NCI-H526 treated with DMSO at 0.1 percent for 48 hours (cell line): ENCODE measurements at regions not wholly inside any gene's neighbourhood (a gene's known extent, or its start where the extent isn't known, plus 50 kb on each side); places are given as distances from the start of the nearest gene placed in this dataset.

ENCODE experiments used
- DNase-seq: peaks from one replicate; lab custom pipeline; 2025; lab: John Stamatoyannopoulos, UW

- no peak for DNase-seq
These were observed 243.3 kb upstream of the NCKAP5 start for GRCh38 chr2:133811409-133812125.

- DNase-seq = no peak
These were observed 244.8 kb upstream of the NCKAP5 start for GRCh38 chr2:133812826-133813617.

- DNase-seq = no peak
These were observed 246.6 kb upstream of the NCKAP5 start for GRCh38 chr2:133814890-133815289.

- no peak for DNase-seq
These were observed 247.8 kb upstream of the NCKAP5 start for GRCh38 chr2:133816037-133816436.

- no peak for DNase-seq
These were observed 249.7 kb upstream of the NCKAP5 start for GRCh38 chr2:133817680-133818566.

DNA sequence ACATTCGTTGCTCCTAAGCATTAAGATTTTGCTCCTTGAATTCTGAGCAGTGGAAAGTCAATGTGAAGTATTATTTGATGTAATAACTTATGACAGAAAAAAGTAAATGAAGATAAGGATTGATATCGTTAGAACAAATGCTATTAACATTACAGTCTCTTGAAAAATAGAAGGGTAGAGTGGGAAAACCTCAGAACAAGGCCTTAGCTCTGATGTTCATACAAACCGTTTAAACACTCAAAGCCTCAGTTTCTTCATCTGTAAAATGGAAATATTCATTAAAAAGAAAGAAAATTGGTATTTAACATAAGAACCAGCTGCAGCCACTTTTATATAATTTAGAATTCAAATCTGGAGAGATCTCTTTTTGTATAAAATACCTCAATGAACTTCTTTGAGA lies 250.4 kb upstream of the NCKAP5 start:
- DNase-seq = no peak

GRCh38 chr2:133819906-133820305 lies 251.6 kb upstream of the NCKAP5 start:
- no peak for DNase-seq

- DNase-seq = no peak
These were observed 253.0 kb upstream of the NCKAP5 start for GRCh38 chr2:133821107-133821760.

DNA sequence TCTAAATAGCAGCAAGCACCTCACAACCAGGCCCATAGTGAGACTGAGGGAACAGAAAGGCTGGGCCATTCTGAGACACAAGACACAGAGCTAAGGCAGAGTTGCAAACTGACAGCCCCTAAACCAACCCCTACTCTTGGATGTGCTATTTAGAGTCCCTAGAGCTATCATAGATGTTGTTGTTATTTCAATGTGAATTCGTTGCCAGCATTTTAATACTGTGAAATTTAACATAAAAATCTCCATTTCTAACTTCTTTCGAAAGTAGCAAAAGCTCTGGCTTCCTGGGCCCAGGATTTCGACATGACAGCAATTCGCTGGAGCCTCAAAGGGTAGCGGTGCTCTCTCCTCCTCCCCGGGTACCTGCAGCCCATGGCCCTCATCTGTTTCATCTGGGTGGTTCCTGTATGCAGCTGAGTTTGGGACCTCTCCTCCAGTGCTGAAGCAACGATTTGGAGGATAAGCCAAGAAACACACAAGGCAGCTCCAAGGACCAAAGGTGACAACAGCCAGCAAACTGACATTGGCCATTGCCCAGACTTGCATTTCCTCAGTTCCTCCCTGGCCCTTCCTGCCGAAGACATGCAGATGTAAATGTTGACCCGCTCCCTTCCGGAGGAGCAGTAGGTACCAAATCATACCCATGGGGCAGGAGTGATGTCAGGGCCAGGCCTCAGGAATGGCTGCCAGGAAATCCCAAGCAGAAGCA lies 254.4 kb upstream of the NCKAP5 start:
- no peak for DNase-seq

- DNase-seq = no peak
These were observed 254.9 kb upstream of the NCKAP5 start for GRCh38 chr2:133823226-133823550.

DNA sequence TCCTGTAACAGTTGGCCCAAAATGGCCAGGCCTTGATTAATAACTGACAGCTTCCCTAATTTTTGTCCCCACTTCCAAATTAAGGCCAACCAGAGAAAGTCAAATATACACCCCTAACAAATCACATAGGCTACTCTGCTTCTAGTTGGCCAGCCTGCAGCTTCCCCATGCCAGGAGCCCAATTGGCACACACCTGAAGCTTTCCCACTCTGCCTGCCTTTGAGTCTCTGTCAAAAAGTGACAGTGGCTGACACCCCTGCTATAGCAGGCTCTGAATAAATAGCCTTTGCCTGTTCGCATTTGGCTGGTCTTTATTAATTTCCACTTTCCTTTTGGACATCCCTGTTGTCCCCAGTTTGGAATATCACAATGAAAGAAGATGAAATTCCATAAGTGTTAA lies 256.6 kb upstream of the NCKAP5 start:
- DNase-seq = no peak

DNA sequence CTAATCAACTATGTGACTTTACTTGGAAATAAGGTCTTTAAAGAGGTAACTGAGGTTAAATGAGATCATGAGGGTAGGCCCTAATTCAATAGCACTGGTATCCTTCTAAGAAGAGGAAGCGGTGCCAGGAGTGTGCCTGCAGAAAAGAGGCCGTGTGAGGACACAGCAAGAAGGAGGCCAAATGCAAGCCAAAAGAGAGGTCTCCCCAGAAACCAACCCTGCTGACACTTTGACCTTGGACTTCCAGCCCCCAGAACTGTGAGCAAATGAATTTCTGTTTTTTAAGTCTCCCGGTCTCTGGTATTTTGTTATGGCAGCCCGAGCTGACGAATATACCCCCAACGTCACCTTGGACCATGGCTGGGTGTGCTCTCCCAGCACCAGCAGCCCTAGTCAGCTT lies 257.5 kb upstream of the NCKAP5 start:
- no peak for DNase-seq

DNA sequence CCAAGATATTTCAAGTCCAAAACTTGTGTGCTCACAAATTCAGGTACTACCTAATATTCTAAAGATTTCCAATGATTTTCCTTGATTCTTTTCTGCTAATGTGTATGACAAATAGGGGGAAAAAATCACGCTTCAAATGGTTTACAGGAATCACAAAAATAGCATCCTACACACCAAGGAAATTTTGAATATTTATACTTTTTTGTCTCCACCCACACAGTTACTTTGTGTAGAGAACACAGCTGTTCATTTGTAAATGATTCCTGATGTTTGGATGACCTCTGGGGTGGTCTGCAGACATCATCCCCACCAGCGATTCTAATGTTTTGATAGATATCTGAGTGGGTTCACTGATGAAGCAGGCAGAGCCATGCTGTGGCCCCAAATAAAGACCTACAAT lies 260.6 kb upstream of the NCKAP5 start:
- DNase-seq = no peak

DNA sequence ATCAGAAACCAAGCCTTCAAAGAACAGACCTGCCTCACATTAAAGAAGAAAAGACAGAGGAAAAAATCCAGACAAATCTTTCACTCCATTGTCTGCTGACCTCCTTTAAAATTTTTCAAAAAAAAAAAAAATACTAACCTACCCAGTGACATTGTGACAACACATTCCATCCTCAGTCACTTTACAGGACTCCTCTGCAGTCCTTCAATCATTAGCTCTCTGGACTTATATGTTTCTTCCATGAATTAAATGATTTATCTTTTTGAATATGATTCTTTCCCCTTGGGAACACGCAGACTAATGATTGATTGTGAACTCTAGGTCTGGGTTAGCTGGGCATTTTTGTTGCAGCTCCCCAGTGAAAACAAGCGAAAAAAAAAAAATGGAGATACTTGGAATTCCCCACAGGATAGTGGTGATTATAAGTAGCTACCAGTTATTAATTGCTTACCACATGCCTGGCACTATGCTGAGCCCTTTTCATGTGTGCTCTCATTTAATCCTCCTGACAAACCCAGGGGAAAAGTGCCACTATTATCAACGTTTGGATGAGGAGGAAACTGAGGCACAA lies 261.3 kb upstream of the NCKAP5 start:
- no peak for DNase-seq

DNA sequence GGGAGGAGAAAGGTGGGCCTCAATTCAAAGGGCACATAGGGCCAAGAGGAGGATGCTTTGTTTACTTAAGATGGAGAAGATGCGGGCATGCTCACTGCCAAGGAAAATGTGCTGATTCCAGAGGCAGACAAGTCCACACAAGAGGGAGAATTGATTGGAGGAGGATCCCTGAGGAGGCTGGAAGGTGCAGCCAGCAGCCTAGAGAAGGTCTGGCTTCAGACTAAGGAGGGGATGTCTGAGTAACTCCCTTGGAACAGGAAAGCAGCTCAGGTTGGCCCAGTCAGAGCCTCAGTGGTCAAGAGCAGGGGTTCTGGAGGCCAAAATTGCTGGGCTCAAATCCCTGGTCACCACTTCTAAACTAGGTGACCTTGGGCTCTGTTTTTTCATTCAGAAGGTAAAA lies 265.5 kb upstream of the NCKAP5 start:
- DNase-seq = no peak

DNA sequence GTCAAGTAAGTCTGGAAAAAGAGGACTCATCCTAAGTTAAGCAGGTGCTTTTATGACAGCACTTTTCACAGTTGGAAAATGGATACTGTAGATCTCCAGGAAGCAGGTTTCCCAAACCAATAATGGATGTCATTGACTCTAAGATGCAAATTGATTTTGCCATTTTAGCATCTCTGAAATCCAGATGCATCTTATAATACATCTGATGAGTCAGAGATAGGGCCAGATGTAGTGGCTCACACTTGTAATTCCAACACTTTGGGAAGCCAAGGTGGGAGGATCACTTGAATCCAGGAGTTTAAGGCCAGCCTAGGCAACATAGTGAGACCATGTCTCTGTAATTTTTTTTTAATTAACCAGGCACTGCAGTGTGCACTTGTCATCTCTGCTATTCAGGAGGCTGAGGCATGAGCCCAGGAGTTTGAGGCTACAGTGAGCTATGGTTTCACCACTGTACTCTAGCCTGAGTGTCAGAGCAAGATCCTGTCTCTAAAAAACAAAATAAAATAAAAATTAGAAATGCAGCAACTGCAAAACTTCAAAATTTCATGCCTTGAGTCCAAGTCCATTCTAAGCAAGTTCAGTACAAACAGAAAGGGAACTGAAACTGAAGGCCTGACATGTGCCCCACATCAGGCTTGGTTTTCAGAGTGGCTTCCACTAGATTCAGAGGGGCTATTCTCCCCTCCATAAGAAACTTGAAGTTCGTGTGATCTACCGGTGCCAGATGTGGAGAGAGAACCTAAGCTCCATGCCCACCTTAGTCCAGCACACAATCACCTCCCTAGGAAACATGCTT lies 267.8 kb upstream of the NCKAP5 start:
- no peak for DNase-seq

- no peak for DNase-seq
These were observed 268.6 kb upstream of the NCKAP5 start for GRCh38 chr2:133836691-133837345.

DNA sequence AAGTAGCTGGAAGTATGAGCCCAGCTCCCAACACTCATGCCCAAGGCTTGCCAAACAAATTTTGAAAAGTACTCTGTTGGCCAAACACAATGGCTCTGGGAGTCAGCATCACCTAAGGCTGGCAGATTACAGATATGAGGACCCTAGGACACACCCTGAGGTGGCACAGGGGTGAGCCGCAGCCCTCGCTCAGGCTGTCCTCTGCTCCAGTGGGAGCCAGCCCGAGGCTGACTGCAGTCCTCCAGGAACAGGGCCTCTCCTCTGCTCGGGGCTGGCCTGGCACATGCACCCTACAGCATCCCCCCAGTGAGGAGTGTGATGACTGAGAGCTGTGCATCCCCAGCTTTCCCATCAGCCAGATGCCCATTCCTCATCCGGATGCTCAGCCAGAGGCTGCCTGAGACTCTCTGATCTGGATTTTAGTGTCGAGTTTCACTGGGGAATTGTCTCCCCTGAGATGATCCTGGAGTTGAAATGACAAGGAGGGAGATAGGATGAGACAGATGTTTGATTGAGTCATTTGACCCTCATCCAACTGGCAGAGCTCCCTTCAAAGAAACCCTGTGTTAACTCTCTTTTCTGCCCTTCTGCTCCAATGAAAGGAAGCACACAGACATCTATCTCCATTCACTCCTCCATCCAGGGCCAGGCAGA lies 269.3 kb upstream of the NCKAP5 start:
- DNase-seq = no peak

GRCh38 chr2:133838642-133839365 lies 270.5 kb upstream of the NCKAP5 start:
- DNase-seq = no peak
